Skeletal muscle satellite cell (primary cell): ENCODE measurements at regions not wholly inside any gene's neighbourhood (a gene's known extent, or its start where the extent isn't known, plus 50 kb on each side); places are given as distances from the start of the nearest gene placed in this dataset.
"Not testable (repeated sequence)": the region's sequence is repeated elsewhere in the genome, so short reads cannot be mapped to it uniquely, and the experiment has no call there.

Source experiments
- H3K27me3 ChIP-seq: 2 replicates; pipeline ENCODE4 v1.7.0; 2013; ENCODE audit warnings: low read length; ENCODE audit not compliant: control insufficient read depth, insufficient read depth
- H3K36me3 ChIP-seq: 2 replicates; pipeline ENCODE4 v1.7.0; 2013; ENCODE audit warnings: mild to moderate bottlenecking, control low read depth, low read length; ENCODE audit not compliant: insufficient read depth
- H3K4me1 ChIP-seq: 2 replicates; pipeline ENCODE4 v1.7.0; 2013; ENCODE audit warnings: low read length; ENCODE audit not compliant: control insufficient read depth, insufficient read depth
- H3K4me2 ChIP-seq: 2 replicates; pipeline ENCODE4 v1.7.0; 2013; ENCODE audit warnings: mild to moderate bottlenecking, low read length
- H3K4me3 ChIP-seq: 2 replicates; pipeline ENCODE4 v1.7.0; 2013; ENCODE audit warnings: low read length
- H3K9ac ChIP-seq: 2 replicates; pipeline ENCODE4 v1.7.0; 2013; ENCODE audit warnings: mild to moderate bottlenecking, low read depth, low read length, moderate library complexity
- H3K9me3 ChIP-seq: replicated peaks from 2 replicates; pipeline ENCODE4 v1.7.0; 2013; ENCODE audit warnings: mild to moderate bottlenecking, control low read depth, low read length

DNA sequence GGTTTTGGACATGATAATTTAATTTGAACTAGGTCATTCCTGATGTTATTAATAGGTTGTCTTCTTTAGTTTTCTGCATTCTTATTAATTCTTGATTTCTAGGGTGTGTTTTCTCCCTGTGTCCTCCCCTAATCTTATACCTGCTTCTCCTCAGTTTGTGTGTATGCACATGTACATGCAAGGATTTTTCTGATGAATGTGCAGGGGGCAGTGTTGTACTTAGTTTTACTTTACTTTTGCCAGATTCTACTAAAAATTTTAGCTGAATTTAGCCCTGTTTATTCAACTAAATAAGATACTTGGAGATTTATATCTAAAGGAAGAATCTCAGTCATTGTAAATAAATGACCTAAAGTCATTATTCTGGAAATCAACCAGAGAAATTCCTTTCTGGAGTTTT, 144.8 kb downstream of the SEPTIN7 start:
- H3K27me3 ChIP-seq, H3K9me3 ChIP-seq, H3K36me3 ChIP-seq, H3K4me2 ChIP-seq, H3K4me1 ChIP-seq, H3K4me3 ChIP-seq, H3K9ac ChIP-seq: not testable (repeated sequence)

DNA sequence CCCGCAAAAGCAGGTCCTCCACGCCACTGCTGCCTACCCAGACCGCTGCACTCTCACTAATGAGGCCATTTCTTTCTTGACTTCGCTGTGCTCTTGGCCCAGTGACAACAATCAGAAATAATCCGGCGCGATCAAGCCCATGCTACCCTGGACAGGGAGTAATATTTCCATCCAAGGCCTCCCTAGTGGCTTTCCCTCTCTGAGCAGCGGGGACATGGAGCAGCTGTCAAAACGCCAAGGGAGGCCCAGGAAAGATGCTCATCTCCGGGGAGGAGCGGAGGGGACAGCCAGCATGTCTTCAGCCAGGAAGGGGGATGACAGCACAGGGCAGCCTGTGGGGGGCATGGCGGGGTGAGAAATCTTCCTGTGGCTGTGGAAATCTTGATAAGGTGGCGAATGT, 154.9 kb downstream of the SEPTIN7 start:
- H3K9me3 ChIP-seq, H3K36me3 ChIP-seq, H3K27me3 ChIP-seq, H3K9ac ChIP-seq, H3K4me1 ChIP-seq, H3K4me3 ChIP-seq: not testable (repeated sequence)
- peak overlapping the region; percentile 20 for H3K4me2 ChIP-seq

DNA sequence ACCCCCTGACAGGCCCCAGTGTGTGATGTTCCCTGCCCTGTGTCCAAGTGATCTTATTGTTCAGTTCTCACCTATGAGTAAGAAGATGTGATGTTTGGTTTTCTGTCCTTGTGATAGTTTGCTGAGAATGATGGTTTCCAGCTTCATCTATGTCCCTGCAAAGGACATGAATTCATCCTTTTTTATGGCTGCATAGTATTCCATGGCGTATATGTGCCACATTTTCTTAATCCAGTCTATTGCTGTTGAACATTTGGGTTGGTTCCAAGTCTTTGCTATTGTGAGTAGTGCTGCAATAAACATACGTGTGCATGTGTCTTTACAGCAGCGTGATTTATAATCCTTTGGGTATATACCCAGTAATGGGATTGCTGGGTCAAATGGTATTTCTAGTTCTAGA, 156.1 kb downstream of the SEPTIN7 start:
- not testable (repeated sequence) for H3K9ac ChIP-seq, H3K27me3 ChIP-seq, H3K36me3 ChIP-seq, H3K4me3 ChIP-seq, H3K4me1 ChIP-seq, H3K9me3 ChIP-seq, H3K4me2 ChIP-seq

DNA sequence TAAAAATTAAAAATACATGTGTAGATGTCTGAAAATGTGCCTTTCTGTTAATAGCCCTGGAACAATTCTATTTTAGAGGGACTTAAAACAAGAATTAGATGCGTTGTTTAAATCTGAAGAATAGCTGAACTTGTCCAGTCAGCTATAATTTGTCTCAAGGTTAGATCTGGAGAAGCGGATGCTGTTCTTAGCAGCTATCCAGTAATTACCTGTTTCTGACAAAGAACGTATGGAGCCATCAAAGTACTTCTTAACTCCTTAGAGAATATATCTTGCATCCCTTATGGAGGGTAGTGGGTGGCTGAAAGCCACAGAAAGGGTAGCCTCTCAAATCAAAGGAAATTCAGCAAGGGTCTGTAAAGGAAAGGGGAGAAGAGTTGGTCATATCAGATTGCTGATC, 160.4 kb downstream of the SEPTIN7 start:
- H3K9ac ChIP-seq, H3K4me1 ChIP-seq, H3K4me3 ChIP-seq, H3K36me3 ChIP-seq, H3K27me3 ChIP-seq, H3K4me2 ChIP-seq, H3K9me3 ChIP-seq: not testable (repeated sequence)

DNA sequence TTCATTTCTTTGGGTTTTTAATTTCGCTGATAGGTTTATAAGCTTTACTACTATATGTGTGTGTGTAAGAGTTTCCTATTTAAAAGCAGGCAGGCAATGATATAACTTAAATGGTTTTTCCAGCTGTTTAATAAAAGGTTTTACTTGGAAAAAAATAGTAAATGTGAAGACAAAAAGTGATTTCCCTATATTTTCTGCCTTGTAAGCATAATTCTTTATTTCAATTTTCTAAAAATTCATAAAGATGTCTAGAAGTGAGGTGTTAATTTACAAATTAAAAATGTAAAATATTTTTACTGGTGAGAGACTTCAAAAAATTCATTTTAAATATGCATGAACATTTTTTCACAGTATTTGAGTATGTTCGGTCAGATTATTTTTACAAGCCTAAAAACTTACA, 161.8 kb downstream of the SEPTIN7 start:
- H3K4me3 ChIP-seq, H3K36me3 ChIP-seq, H3K9me3 ChIP-seq, H3K4me2 ChIP-seq, H3K9ac ChIP-seq, H3K27me3 ChIP-seq, H3K4me1 ChIP-seq: not testable (repeated sequence)

DNA sequence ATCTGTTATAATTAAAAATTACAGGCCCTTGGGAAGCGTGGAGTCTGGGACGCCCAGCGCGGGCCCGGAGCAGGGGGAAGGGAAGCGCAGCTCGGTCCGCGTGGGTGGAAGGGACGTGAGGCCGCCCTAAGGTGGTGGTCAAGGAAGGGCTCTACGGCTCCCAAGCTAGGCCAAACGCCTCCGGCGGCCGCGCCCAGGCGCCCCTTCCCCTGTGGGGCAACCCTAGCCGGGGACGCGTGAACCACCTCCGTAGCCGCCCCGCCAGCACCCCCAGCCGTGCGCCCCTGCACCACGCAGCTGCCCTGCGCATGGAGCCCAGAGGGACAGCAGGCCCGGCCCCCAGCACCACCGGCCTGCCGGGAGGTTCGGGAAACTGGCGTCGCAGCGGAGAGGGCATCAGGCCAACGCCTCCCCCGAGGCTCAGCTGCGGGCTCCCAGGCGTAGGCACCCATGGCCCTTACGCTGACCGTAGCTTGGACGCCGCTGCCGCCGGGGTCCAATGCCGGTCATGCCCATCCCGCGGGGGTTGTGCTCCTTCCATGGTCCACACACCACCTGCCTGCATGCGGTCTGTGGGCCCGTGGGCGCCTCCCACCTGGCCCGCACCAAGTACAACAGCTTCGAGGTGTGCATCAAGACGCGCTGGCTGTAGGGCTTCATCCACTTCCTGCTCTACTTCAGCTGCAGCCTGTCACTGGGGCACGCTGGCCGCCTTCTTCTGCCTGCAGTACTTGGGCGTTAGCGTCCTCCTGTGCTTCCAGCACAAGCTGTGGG, 166.7 kb downstream of the SEPTIN7 start:
- H3K36me3 ChIP-seq: no peaks in the 10 kb centered on the region
- no peaks in the 10 kb centered on the region for H3K9me3 ChIP-seq
- H3K9ac ChIP-seq: no peak overlapping the region
- no peak overlapping the region for H3K4me2 ChIP-seq
- H3K4me3 ChIP-seq: no peak overlapping the region
- H3K27me3 ChIP-seq: no peaks in the 10 kb centered on the region
- H3K4me1 ChIP-seq: no peaks in the 10 kb centered on the region

DNA sequence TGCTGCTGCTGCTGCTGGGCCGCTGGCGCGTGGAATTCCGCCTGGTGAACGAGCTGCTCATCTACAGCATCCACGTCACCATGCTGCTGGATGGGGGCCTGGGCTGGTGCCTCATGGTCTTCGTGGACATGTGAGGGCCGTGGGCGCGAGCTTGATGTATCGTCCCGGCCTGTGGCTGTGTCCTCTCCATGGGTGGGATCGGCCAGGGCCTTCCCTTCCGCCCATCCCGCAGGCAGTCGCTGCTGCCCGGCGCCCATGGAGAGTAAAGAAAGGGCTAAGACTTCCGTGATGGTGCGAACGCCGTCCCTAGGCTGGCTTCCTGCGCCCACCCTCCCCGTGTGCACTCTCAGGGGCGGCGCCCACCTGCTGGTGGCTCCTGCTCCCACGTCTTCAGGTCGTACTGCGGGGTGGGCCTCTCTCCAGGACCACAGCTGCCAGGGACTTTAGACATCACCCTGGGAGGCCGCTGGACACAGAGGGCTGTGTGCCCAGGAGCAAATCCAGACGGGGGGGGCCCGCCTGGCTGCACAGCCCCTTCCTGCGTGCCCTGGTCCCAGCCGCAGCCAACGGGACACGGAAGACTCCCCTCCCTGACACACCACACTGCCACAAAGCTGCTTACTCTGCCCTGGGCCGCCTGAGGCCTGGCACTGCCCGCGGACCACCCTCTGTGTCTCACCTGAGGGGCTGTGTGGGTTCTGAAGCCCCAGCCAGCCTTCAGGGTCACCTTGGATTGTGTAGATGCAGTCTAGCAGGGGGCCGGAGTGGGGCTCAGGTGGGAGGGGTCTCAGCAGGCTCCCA, 167.5 kb downstream of the SEPTIN7 start:
- Histone ChIP-seq H3K4me3 (no peak overlapping the region), H3K36me3 (no peaks in the 10 kb centered on the region), H3K9ac (no peak overlapping the region), H3K4me1 (no peaks in the 10 kb centered on the region), H3K9me3 (no peaks in the 10 kb centered on the region), H3K27me3 (no peaks in the 10 kb centered on the region), H3K4me2 (no peak overlapping the region)

DNA sequence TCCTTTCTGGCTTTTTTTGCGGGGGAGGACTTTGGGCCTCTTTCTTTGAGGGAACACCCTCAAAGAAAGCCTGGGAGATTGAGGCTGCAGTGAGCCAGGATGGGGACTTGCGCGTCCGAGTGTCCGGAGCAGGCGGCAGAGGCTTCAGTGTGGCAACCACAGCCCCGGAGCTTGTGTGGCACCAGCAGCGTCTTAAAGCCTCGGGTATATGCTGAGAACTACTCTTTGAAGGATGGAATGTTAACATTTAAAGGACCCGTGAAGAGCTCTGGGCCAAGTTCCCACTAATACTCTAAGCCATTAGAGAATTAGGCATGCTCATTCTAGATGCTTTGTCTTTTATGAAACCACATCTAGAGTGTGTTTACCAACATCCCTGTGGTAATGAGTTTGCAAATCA, 168.2 kb downstream of the SEPTIN7 start:
- Histone ChIP-seq H3K36me3 (no peaks in the 10 kb centered on the region), H3K4me1 (no peaks in the 10 kb centered on the region), H3K27me3 (no peaks in the 10 kb centered on the region), H3K4me2 (no peak overlapping the region), H3K4me3 (no peak overlapping the region), H3K9ac (no peak overlapping the region), H3K9me3 (no peaks in the 10 kb centered on the region)

DNA sequence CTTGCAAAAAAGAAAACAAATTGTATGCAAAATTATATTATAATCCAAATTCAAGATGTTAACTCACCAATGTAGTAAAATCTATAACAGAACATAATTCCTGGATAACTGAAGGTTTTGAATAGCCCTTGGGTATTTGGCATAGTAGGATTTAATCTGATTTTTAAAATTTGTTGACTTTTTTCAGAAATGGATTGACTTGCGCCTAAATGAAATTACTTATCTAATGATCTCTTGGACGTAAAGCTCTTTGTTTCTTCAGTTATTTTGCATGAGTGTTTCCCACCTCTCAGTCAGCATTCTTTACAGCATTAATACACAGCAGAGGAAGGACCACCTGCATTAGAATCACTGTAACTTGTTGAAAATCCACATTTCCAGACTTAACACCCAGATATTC, 169.6 kb downstream of the SEPTIN7 start:
- no peak overlapping the region for H3K4me2 ChIP-seq
- H3K27me3 ChIP-seq: no peaks in the 10 kb centered on the region
- H3K36me3 ChIP-seq: no peaks in the 10 kb centered on the region
- no peak overlapping the region for H3K4me3 ChIP-seq
- H3K4me1 ChIP-seq: no peaks in the 10 kb centered on the region
- H3K9ac ChIP-seq: no peak overlapping the region
- no peaks in the 10 kb centered on the region for H3K9me3 ChIP-seq

DNA sequence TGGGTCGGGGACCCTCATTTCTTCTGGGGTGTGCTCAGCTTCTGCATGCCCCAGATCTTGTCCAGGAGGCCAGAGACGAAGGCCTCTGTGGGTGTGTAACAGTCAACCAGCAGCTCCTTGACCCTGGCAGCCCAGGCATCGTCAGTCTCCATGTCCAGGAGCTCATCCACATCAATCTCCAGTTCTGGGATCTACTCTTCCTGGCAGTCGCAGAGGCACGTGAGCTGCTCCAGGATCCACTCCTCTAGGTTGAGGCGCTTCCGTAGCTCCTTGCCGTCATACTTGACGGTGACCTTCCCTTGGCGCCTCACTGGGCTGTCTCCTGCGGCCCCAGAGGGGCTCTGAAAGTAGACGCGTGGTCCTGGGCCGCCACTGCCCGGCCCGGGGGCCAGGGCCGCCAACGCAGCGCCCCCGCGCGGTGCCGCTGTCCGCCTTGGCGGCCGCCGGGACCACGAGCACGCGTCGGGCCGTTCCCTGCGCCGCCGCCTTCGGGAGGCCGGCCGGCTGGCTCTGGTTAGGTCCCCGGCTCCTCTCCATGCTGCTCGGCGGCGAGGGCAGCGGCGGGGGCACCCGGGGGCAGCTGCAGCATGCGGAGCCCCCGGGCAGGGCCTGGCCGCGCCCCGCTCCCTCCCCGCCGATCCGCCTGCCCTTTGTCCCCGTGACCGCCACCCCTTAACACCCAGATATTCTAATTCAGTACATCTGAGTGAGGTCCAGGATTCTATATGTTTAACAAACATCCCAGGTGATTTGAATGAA, 170.5 kb downstream of the SEPTIN7 start:
- Histone ChIP-seq H3K4me3 (no peak overlapping the region), H3K9ac (no peak overlapping the region)

DNA sequence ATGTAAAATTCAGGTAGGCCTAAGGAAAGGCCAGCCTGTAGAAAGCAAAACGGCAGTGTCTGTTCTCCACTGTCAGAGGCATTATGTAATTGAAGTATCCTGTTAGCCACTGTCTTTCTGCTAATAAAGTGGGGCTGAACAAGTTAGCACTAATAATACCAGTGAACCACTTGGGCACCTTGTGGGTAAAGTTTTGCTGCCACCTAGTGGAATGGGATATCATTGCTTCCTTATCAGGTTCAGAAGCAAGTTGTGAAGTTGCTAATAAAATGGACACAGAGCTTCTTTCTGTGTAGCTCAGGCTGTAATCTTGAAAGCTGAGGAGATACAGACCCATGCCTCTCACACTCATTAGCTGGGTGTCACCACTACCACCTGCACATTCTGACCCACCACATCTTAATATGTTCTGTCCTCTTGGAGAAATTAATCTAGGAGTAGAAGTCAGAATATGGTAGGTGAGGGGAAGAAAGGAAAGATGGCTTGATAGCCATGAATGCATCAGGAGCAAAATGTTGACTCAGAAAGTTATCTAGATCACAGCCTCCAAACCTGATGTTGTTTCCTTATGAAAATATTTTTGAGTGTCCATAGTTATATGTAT, 175.1 kb downstream of the SEPTIN7 start:
- H3K4me2 ChIP-seq: no peak overlapping the region
- no peaks in the 10 kb centered on the region for H3K36me3 ChIP-seq
- no peak overlapping the region for H3K9ac ChIP-seq
- no peak overlapping the region for H3K4me3 ChIP-seq
- H3K27me3 ChIP-seq: peaks cover 3% of the 10 kb centered on the region
- H3K4me1 ChIP-seq: no peaks in the 10 kb centered on the region
- H3K9me3 ChIP-seq: no peaks in the 10 kb centered on the region

More for the DNA sequence above, 170.5 kb downstream of the SEPTIN7 start:
- no peak overlapping the region for H3K4me2 ChIP-seq
- H3K4me1 ChIP-seq: no peaks in the 10 kb centered on the region
- no peaks in the 10 kb centered on the region for H3K36me3 ChIP-seq
- H3K9me3 ChIP-seq: no peaks in the 10 kb centered on the region
- H3K27me3 ChIP-seq: no peaks in the 10 kb centered on the region
